Endothelial cell (in vitro differentiated cells): ENCODE measurements at regions not wholly inside any gene's neighbourhood (a gene's known extent, or its start where the extent isn't known, plus 50 kb on each side); places are given as distances from the start of the nearest gene placed in this dataset.

Source experiments
- DNase-seq: peaks from one replicate; pipeline ENCODE4 v3.0.0; 2021; ENCODE audit warnings: low spot score
- H3K27ac Mint-ChIP-seq: one replicate; pipeline ENCODE4 v1.8.0; 2021; ENCODE audit warnings: mixed read lengths, inconsistent platforms; ENCODE audit not compliant: unreplicated experiment
- H3K27me3 Mint-ChIP-seq: one replicate; pipeline ENCODE4 v1.8.0; 2021; ENCODE audit warnings: mild to moderate bottlenecking, moderate library complexity, mixed read lengths, inconsistent platforms; ENCODE audit not compliant: unreplicated experiment
- H3K36me3 Mint-ChIP-seq: one replicate; pipeline ENCODE4 v1.8.0; 2021; ENCODE audit warnings: mild to moderate bottlenecking, low read depth, mixed read lengths, inconsistent platforms; ENCODE audit not compliant: unreplicated experiment
- H3K4me1 Mint-ChIP-seq: one replicate; pipeline ENCODE4 v1.8.0; 2021; ENCODE audit warnings: mild to moderate bottlenecking, mixed read lengths, inconsistent platforms; ENCODE audit not compliant: unreplicated experiment
- H3K4me3 Mint-ChIP-seq: one replicate; pipeline ENCODE4 v1.8.0; 2021; ENCODE audit warnings: mild to moderate bottlenecking, mixed read lengths, inconsistent platforms; ENCODE audit not compliant: unreplicated experiment
- H3K9me3 Mint-ChIP-seq: one replicate; pipeline ENCODE4 v1.8.0; 2021; ENCODE audit warnings: mixed read lengths, inconsistent platforms; ENCODE audit not compliant: unreplicated experiment
- CTCF ChIP-seq: fragments of 200-600 bp; sonication (generic); IDR thresholded peaks from one replicate; pipeline ENCODE4 v1.5.0; 2021; ENCODE audit warnings: antibody characterized with exemption; ENCODE audit not compliant: unreplicated experiment

- TF ChIP-seq CTCF: no peak
- no peaks in the 10 kb centered on the region for H3K9me3 Mint-ChIP-seq
- no peaks in the 10 kb centered on the region for H3K36me3 Mint-ChIP-seq
- DNase-seq: no peak
- H3K4me1 Mint-ChIP-seq: no peaks in the 10 kb centered on the region
- no peak overlapping the region for H3K27ac Mint-ChIP-seq
- H3K27me3 Mint-ChIP-seq: no peaks in the 10 kb centered on the region
- no peak overlapping the region for H3K4me3 Mint-ChIP-seq
These were observed 318.1 kb downstream of the LRIG3 start for GRCh38 chr12:58602179-58602578.

GRCh38 chr12:58602736-58603135, 317.6 kb downstream of the LRIG3 start:
- Mint-ChIP-seq H3K9me3 (no peaks in the 10 kb centered on the region), H3K27ac (no peak overlapping the region), H3K36me3 (no peaks in the 10 kb centered on the region), H3K4me1 (no peaks in the 10 kb centered on the region), H3K27me3 (no peaks in the 10 kb centered on the region), H3K4me3 (no peak overlapping the region)
- no peak for DNase-seq
- TF ChIP-seq CTCF: no peak

- Mint-ChIP-seq H3K9me3 (no peaks in the 10 kb centered on the region), H3K27me3 (peaks cover 1% of the 10 kb centered on the region), H3K4me3 (no peak overlapping the region), H3K36me3 (no peaks in the 10 kb centered on the region), H3K4me1 (no peaks in the 10 kb centered on the region), H3K27ac (no peak overlapping the region)
- DNase-seq: no peak
- no peak for TF ChIP-seq CTCF
These were observed 312.5 kb downstream of the LRIG3 start for GRCh38 chr12:58607805-58608204.

GRCh38 chr12:58608711-58609110, 311.6 kb downstream of the LRIG3 start:
- Mint-ChIP-seq H3K9me3 (no peaks in the 10 kb centered on the region), H3K4me1 (no peaks in the 10 kb centered on the region), H3K4me3 (no peak overlapping the region), H3K27me3 (peaks cover 1% of the 10 kb centered on the region), H3K36me3 (no peaks in the 10 kb centered on the region), H3K27ac (no peak overlapping the region)
- no peak for DNase-seq
- no peak for TF ChIP-seq CTCF

GRCh38 chr12:58615047-58615446, 305.3 kb downstream of the LRIG3 start:
- no peaks in the 10 kb centered on the region for H3K9me3 Mint-ChIP-seq
- no peak for TF ChIP-seq CTCF
- H3K27me3 Mint-ChIP-seq: peaks cover 1% of the 10 kb centered on the region
- H3K36me3 Mint-ChIP-seq: no peaks in the 10 kb centered on the region
- no peak overlapping the region for H3K27ac Mint-ChIP-seq
- H3K4me3 Mint-ChIP-seq: no peak overlapping the region
- DNase-seq: no peak
- no peaks in the 10 kb centered on the region for H3K4me1 Mint-ChIP-seq
